ENCODE measurements at regions not wholly inside any gene's neighbourhood (a gene's known extent, or its start where the extent isn't known, plus 50 kb on each side); places are given as distances from the start of the nearest gene placed in this dataset.

DNA sequence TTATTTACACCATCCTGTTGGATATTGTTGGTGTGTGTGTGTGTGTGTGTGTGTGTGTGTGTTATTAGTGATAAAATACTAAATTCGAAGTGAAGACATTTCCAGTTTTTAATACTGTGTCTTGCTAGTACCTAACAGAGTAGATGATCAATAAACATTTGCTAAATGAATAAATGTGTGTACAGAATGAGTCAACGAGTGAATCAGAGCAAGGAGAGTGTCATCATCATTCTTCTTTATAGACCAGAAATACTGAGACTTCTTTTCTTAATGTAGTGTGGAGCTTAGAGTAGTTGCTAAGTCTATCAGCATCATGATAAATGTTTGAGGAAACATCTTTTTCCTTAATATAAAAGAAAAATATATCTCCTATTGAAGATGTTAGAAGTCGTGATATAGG, 169.7 kb upstream of the SATB2 start:
- no peak for DNase-seq

DNA sequence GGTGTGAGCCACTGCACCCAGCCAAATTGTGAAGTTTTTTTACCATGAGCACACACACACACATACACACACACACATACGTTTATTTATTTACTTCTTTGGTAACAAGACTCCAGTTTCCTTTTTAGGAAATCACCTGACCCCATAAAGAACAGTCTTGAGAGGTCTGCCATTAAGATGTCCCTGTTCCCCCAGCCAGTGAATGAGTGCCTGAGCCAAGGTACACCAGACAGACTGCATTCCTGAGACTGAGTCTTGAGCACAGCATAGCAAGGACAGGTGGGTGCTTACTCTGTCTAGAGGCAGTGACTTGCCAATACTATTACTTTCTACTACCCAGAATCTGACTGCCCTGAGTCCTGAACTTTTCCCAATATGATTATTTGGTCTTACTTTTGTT, 167.2 kb upstream of the SATB2 start:
- no peak for DNase-seq

DNA sequence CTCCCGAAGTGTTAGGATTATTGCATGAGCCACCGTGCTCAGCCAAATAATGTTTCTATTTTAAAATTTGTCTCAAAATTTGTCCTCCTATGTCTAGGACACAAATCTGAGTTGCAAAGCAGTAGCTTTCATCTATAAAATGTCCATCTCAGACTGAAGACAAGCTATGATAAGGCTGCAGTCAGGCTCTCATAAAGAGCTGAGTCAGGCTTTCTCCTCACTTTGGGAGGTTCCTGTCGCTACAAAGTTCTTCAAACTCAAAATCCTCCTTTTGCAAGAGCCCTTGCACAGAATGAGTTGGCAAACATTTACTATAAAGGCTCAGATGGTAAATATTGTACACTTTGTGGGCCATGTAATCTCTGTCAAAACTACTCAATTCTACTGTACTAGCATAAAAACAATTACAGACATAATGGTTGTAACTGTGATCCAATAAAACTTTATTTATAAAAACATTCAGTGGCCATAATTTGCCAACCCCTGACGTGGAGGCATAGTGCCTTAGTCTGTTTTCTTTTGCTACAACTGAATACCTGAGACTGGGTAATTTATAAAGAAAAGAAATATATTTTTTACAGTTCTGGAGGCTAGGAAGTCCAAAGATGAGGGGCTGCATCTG, 154.9 kb upstream of the SATB2 start:
- no peak for DNase-seq

- DNase-seq = no peak
Measured at GRCh38 chr2:199607914-199608313, 150.2 kb upstream of the SATB2 start.

- DNase-seq = no peak
Measured at GRCh38 chr2:199606193-199606780, 148.5 kb upstream of the SATB2 start.

DNA sequence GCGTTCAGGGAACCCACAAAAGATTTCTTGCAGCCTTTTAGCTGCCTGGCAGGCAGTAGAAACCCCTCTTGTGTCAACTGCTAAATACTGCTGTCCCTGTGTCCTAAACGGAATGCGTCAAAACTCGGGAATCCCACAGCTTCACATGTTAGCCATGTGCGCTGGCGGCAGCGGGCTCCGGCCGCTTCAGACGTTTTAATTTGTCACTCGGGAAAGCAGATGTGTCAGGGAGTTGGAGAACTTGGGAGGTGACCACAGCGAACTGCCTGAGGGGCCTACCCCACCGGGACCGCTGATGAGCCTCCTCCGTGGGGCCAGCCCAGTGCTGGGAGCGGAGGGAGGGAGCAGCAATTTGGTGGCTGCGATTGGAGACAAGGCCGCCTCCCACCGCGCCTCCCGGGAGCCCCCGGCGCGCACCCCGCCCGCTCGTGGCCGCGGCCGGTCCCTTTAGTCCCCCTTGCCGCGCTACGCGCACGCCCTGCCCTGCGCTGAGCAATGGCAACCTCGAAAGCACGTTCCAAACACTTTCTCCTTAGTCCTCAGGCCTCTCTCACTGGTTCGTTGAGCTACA, 146.1 kb upstream of the SATB2 start:
- DNase-seq = no peak

DNA sequence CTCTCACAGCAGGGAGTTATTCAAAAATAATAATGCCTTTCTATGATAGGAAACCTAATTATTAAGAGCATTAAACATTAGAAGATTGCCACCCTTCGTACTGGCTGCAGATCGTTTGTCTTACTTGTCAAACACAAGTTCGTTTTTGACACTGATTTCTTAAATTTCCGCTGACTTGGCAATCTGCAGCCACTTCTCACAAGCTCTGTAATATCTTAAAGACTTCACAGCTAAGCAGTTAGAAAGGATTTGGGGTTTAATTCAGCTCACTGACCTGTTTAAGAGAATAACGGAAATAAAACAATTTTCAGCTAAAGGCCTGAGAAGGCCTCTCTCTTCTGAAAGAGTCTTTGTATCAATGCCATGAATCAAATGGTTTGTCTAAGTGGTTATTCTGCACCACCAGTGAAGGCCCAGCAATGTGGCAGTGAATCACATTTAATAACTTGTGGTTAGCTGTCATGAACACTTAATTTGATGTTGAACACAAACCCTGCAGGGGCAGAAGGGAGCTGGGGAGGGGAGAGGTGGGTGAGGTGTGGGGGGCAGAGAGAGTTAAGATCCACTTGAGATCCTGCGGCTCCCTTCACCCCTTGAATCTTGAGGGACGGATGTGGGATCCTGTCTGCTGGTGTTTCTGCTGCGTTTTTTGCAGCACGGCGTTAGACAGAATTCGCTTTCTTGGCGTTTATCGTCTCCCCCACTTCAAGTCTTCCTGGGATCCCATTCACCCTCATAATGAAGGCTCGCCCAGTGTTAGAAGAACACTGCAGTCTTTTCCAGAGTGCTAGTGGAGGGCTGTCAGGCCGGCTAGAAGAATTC, 145.4 kb upstream of the SATB2 start:
- DNase-seq = no peak

- DNase-seq = no peak
Measured at GRCh38 chr2:199602271-199602895, 144.6 kb upstream of the SATB2 start.

DNA sequence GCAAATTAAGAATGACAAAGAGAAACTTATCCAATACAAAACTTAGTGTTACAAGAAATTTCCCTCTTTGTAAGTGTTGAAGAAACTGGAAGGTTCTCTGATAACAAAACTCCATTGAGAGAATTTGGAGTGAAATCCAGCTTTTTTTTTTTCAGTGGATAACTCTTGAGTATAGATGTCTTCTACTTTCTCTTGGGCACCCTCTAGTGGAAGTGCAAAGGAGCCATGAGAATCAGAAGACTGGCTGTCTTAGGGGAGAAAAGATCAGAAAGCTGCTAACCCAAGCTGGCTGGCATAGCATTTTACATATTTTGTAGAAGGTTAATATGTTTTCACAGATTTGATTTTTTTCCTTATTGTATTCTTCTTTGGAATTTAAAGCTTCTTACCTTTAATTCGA, 138.8 kb upstream of the SATB2 start:
- peak; percentile 23 to 53 for DNase-seq

- DNase-seq = no peak
Measured at GRCh38 chr2:199594443-199594842, 136.7 kb upstream of the SATB2 start.

- DNase-seq = no peak
Measured at GRCh38 chr2:199591826-199592225, 134.1 kb upstream of the SATB2 start.

- DNase-seq = no peak
Measured at GRCh38 chr2:199590321-199591203, 132.8 kb upstream of the SATB2 start.

DNA sequence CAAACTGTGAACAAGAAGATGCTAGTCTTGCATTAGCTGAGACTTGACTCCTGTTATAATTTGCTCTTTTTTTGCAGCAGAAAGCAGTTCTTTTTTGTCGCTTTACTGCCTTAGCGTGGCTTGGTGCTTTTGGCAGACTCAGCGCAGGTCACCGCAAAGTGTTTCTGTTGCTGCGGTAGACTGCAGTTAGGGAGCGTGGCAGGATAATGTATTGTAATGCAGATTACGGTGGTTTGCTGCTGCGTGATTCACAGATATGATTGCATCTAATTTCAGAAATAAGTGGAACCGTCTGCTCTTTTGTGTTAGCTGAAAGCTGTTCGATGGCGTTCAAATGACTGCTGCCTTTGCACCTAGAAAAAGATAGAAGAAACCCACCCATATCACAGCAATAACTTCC, 131.6 kb upstream of the SATB2 start:
- no peak for DNase-seq

DNA sequence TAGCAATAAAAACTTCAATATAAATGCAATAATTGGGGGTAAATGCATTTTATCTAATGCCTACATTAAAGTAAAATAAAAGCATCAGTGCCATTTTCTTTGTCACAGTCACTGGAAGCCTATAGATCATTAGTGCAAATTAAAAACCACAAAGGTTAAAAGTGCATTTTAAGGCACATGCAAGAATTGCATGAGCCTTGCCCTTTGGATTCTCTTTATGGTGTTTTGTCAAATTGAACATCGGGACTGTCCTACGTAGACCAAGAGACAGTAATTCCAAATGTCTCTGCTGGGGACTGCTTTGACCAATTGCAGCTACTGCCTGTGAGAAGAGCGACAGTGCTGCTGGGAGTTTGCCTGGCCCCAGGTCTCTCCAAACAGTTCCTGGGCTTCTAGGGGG, 130.3 kb upstream of the SATB2 start:
- DNase-seq = no peak

DNA sequence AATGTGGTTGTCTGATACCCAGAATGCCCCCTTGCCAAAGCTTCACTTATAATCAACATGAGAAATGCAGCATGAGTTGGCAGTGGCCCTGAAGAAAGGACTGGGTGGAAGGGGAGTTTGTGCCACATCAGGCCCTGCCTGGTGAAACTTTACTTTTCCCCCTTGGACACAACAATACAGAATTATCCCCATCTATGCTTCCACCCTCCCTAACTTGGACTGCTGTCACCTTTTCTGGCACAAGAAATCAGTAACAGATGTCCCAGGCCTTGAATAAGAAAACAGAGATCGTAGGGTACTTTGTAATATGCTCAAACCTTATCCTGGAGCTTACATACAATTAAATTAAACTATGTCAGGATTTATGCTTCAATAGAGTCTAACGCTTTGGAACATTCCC, 128.9 kb upstream of the SATB2 start:
- no peak for DNase-seq

DNA sequence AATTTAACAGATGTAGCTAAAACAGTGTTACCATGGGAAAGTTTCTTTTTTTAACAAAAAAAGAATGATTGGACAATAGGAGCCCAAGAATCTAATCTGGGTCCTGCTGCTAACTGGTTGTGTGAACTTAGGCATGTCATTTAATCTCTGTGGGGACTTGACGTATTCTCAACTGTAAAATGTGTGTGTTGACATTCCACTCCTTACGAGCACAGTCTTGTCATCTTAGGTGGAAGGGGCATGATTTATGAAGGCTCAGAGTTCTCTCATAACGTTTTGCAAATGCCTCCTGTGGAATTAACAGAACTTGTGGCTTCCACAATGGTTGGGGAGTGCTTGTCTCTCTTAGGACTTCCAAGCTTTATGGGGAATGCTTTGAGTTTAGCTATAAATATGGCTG, 125.9 kb upstream of the SATB2 start:
- DNase-seq = no peak

GRCh38 chr2:199581935-199582360, 124.2 kb upstream of the SATB2 start:
- DNase-seq = no peak

GRCh38 chr2:199581408-199581807, 123.7 kb upstream of the SATB2 start:
- no peak for DNase-seq

- DNase-seq = no peak
Measured at GRCh38 chr2:199575416-199575815, 117.7 kb upstream of the SATB2 start.

GRCh38 chr2:199572571-199572970, 114.8 kb upstream of the SATB2 start:
- no peak for DNase-seq

GRCh38 chr2:199570934-199571333, 113.2 kb upstream of the SATB2 start:
- DNase-seq = no peak

GRCh38 chr2:199569336-199569735, 111.6 kb upstream of the SATB2 start:
- no peak for DNase-seq
